ENCODE measurements at regions not wholly inside any gene's neighbourhood (a gene's known extent, or its start where the extent isn't known, plus 50 kb on each side); places are given as distances from the start of the nearest gene placed in this dataset.

GRCh38 chr15:87566236-87566635 is 690.3 kb downstream of the NTRK3 start:
- H4K20me1 ChIP-seq (replicated peaks; ENCODE audit: insufficient read depth), result no peaks in the 10 kb centered on the region
- ATAC-seq, result no peak
- no peaks in the 10 kb centered on the region for H3K4me1 ChIP-seq (ENCODE audit: insufficient read depth)
- no peak for DNase-seq (ENCODE audit: low spot score)
- no peaks in the 10 kb centered on the region for H3F3A ChIP-seq (replicated peaks; ENCODE audit: low read depth)
- no peak overlapping the region for H3K4me2 ChIP-seq
- no peaks in the 10 kb centered on the region for H3K36me3 ChIP-seq (ENCODE audit: insufficient read depth)
- Mint-ChIP-seq H3K4me1 (no peaks in the 10 kb centered on the region), H3K27me3 (ENCODE audit: insufficient read depth, low read depth, poor library complexity) (peaks cover 3% of the 10 kb centered on the region), H3K9me3 (no peaks in the 10 kb centered on the region; the same call in 2 of the 3 replicates), H3K36me3 (ENCODE audit: low read depth) (no peaks in the 10 kb centered on the region), H3K4me3 (no peak overlapping the region), H3K27ac (no peak overlapping the region)
- H2AFZ ChIP-seq, result no peak overlapping the region
- TF ChIP-seq STAT1 (IDR thresholded peaks at IDR 0.05; ENCODE audit: unreplicated experiment), result no peak
- H3K9me2 ChIP-seq (ENCODE audit: insufficient read depth), result no peaks in the 10 kb centered on the region
- no peak overlapping the region for H3K4me3 ChIP-seq
- H3K79me2 ChIP-seq (replicated peaks; ENCODE audit: insufficient read depth), result no peaks in the 10 kb centered on the region
- no peaks in the 10 kb centered on the region for H3K27me3 ChIP-seq (ENCODE audit: insufficient read depth)
- no peak overlapping the region for H3K27ac ChIP-seq (ENCODE audit: low read depth)

DNA sequence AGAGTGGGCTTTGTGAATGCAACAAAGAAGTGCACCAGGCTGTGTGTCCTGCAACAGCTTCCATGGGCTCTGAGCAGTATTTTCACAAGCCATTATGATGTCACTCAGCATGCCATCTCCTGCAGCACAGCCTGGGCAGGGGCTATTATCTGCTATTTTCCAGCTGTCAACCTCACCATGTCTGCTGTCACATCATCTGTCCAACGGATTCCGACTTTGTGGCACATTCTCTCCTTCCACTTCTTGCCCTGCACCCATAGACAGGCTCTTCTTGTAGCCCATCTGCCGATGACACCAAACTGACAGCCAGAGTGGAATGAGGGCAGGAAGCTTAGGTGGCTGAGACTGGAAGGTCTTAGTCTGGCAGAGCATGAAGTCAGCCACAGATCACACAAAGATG is 691.9 kb downstream of the NTRK3 start:
- no peak overlapping the region for H3K4me3 ChIP-seq
- Mint-ChIP-seq H3K36me3 (ENCODE audit: low read depth) (0 out of 3 replicates have a peak, but pooled peaks cover 2% of the 10 kb centered on the region), H3K9me3 (peaks cover 3% of the 10 kb centered on the region; the same call in 1 of the 3 replicates)

GRCh38 chr15:87563869-87564268 is 692.7 kb downstream of the NTRK3 start:
- DNase-seq (ENCODE audit: low spot score) (no peak), ATAC-seq (no peak)
- peaks cover 3% of the 10 kb centered on the region; the same call in 1 of the 3 replicates for H3K9me3 Mint-ChIP-seq
- no peaks in the 10 kb centered on the region for H3K27me3 ChIP-seq (ENCODE audit: insufficient read depth)
- no peaks in the 10 kb centered on the region for H3K79me2 ChIP-seq (replicated peaks; ENCODE audit: insufficient read depth)
- H3K9me2 ChIP-seq (ENCODE audit: insufficient read depth), result no peaks in the 10 kb centered on the region
- H3K27ac Mint-ChIP-seq, result no peak overlapping the region
- H3K4me3 Mint-ChIP-seq, result no peak overlapping the region
- H3K4me1 ChIP-seq (ENCODE audit: insufficient read depth), result no peaks in the 10 kb centered on the region
- H3K27me3 Mint-ChIP-seq (ENCODE audit: insufficient read depth, low read depth, poor library complexity), result peaks cover 3% of the 10 kb centered on the region
- no peaks in the 10 kb centered on the region for H4K20me1 ChIP-seq (replicated peaks; ENCODE audit: insufficient read depth)
- no peak overlapping the region for H3K4me3 ChIP-seq
- H3F3A ChIP-seq (replicated peaks; ENCODE audit: low read depth), result no peaks in the 10 kb centered on the region
- H3K27ac ChIP-seq (ENCODE audit: low read depth), result no peak overlapping the region
- H2AFZ ChIP-seq, result no peak overlapping the region
- TF ChIP-seq ETS1 (IDR thresholded peaks at IDR 0.05) (no peak), EZH2 (IDR thresholded peaks at IDR 0.05; ENCODE audit: low read depth, unreplicated experiment) (no peak), JUNB (IDR thresholded peaks at IDR 0.05; ENCODE audit: unreplicated experiment) (no peak)
- H3K4me2 ChIP-seq, result no peak overlapping the region
- 0 out of 3 replicates have a peak, but pooled peaks cover 2% of the 10 kb centered on the region for H3K36me3 Mint-ChIP-seq (ENCODE audit: low read depth)
- no peaks in the 10 kb centered on the region for H3K4me1 Mint-ChIP-seq
- H3K36me3 ChIP-seq (ENCODE audit: insufficient read depth), result no peaks in the 10 kb centered on the region

More for the DNA sequence above, 691.9 kb downstream of the NTRK3 start:
- Mint-ChIP-seq H3K4me1 (no peaks in the 10 kb centered on the region), H3K27me3 (ENCODE audit: insufficient read depth, low read depth, poor library complexity) (peaks cover 3% of the 10 kb centered on the region), H3K4me3 (no peak overlapping the region), H3K27ac (no peak overlapping the region)
- no peak overlapping the region for H3K27ac ChIP-seq (ENCODE audit: low read depth)
- no peak for ATAC-seq
- H3K36me3 ChIP-seq (ENCODE audit: insufficient read depth), result no peaks in the 10 kb centered on the region
- no peak for DNase-seq (ENCODE audit: low spot score)
- H3K27me3 ChIP-seq (ENCODE audit: insufficient read depth), result no peaks in the 10 kb centered on the region
- no peaks in the 10 kb centered on the region for H3F3A ChIP-seq (replicated peaks; ENCODE audit: low read depth)
- no peaks in the 10 kb centered on the region for H3K4me1 ChIP-seq (ENCODE audit: insufficient read depth)
- H3K9me2 ChIP-seq (ENCODE audit: insufficient read depth), result no peaks in the 10 kb centered on the region
- no peaks in the 10 kb centered on the region for H3K79me2 ChIP-seq (replicated peaks; ENCODE audit: insufficient read depth)
- no peak overlapping the region for H2AFZ ChIP-seq
- H4K20me1 ChIP-seq (replicated peaks; ENCODE audit: insufficient read depth), result no peaks in the 10 kb centered on the region
- TF ChIP-seq CREB1 (CRISPR knock-in tag; IDR thresholded peaks at IDR 0.05; ENCODE audit: low read depth), result no peak
- TF ChIP-seq, protein P1, sequence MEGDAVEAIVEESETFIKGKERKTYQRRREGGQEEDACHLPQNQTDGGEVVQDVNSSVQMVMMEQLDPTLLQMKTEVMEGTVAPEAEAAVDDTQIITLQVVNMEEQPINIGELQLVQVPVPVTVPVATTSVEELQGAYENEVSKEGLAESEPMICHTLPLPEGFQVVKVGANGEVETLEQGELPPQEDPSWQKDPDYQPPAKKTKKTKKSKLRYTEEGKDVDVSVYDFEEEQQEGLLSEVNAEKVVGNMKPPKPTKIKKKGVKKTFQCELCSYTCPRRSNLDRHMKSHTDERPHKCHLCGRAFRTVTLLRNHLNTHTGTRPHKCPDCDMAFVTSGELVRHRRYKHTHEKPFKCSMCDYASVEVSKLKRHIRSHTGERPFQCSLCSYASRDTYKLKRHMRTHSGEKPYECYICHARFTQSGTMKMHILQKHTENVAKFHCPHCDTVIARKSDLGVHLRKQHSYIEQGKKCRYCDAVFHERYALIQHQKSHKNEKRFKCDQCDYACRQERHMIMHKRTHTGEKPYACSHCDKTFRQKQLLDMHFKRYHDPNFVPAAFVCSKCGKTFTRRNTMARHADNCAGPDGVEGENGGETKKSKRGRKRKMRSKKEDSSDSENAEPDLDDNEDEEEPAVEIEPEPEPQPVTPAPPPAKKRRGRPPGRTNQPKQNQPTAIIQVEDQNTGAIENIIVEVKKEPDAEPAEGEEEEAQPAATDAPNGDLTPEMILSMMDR (conservative IDR thresholded peaks at IDR 0.05; ENCODE audit: low read depth in 2 of 2), result no peak
- no peak for TF ChIP-seq POLR2AphosphoS5 (IDR thresholded peaks at IDR 0.05; ENCODE audit: low read depth)
- no peak overlapping the region for H3K4me2 ChIP-seq
